Gastrocnemius medialis (tissue), 4 donors: ENCODE measurements at regions not wholly inside any gene's neighbourhood (a gene's known extent, or its start where the extent isn't known, plus 50 kb on each side); places are given as distances from the start of the nearest gene placed in this dataset.

Source experiments
- CTCF ChIP-seq, 5 experiments: fragments of 450-650 bp in 3 of 5; fragments of 200-600 bp in 2 of 5; sonication (generic) in 2 of 5; IDR thresholded peaks in 4 of 5; conservative IDR thresholded peaks in 1 of 5; 1 replicate in 4 of 5; 2 replicates in 1 of 5; pipeline ENCODE4 v1.5.1; 2016 to 2019; ENCODE audit warnings: antibody characterized with exemption in 5 of 5, mild to moderate bottlenecking in 3 of 5, moderate library complexity in 3 of 5
- POLR2A ChIP-seq, 2 donors: fragments of 450-650 bp; IDR thresholded peaks; one replicate each; pipeline ENCODE4 v1.6.1; 2017; ENCODE audit warnings: antibody characterized with exemption in 2 of 2, mild to moderate bottlenecking in 2 of 2, moderate library complexity in 2 of 2

- no peak for TF ChIP-seq CTCF (IDR thresholded peaks at IDR 0.05 in 4 of 5, conservative IDR thresholded peaks at IDR 0.05 in 1 of 5)
- no peak for TF ChIP-seq POLR2A (IDR thresholded peaks at IDR 0.05)
Measured at GRCh38 chr4:106700321-106700720, 331.7 kb upstream of the GIMD1 start.
